GM18520 (cell line): ENCODE measurements at regions not wholly inside any gene's neighbourhood (a gene's known extent, or its start where the extent isn't known, plus 50 kb on each side); places are given as distances from the start of the nearest gene placed in this dataset.

Source experiments
- ATAC-seq: cut with Tn5 transposase; IDR thresholded peaks from one replicate; pipeline ENCODE4 v1.9.1; 2021; ENCODE audit not compliant: unreplicated experiment

DNA sequence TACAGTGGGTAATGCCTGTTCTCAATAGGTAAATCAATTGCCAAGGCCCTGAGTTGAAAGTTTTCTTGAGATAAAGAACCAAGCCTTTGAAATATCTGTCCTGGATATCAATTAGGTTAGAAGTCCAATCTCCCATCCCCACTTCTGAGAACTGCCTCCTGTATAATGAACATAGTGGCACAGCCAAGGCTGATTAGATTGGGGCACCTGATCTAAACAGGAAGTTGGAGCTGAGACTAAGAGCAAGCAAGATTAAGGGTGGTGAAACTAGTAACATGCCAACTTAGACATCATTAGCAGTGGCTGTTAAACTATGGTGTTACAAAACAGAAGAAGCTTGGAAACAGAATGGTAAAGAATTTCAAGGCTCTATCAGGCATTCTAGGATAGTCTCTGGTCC is 137.7 kb upstream of the TMEM108 start:
- ATAC-seq: no peak

DNA sequence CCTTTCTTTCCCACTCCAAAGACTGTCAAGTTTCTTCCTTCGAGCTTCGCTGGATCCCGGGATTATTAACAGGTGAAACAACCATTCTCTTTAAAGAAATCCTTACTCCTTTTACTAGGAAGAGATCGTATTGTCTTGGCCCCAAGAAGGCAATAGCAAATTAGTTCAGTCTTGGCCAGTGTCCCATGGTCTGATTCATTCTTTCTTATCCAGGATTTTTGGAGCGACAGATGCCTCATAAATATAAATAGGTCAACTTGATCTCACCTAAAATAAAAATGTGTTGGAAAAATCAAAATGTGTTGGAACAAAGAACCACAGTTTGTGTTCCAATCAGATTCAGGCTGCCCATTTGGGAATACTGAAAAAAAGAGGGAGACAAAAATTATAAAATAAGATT is 140.1 kb upstream of the TMEM108 start:
- ATAC-seq: no peak

DNA sequence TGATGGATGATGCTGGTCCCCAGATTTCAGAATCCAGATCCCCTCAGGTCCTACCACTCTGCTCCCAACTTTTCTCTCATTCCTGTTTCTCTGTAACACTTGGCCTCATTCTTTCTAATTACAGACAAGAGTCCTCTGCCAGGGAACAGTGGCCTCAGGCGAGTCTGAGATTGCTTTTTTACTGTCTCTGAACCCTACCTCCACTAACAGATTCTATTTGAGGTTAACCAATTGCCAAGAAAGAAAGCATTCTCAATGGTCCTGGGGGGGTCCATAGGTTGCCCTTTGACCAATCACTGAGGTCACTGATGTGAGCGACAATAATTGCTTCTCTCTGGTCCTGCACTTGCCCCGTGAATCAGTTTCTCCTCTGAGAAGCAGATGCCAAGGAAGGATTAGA is 145.2 kb upstream of the TMEM108 start:
- no peak for ATAC-seq

DNA sequence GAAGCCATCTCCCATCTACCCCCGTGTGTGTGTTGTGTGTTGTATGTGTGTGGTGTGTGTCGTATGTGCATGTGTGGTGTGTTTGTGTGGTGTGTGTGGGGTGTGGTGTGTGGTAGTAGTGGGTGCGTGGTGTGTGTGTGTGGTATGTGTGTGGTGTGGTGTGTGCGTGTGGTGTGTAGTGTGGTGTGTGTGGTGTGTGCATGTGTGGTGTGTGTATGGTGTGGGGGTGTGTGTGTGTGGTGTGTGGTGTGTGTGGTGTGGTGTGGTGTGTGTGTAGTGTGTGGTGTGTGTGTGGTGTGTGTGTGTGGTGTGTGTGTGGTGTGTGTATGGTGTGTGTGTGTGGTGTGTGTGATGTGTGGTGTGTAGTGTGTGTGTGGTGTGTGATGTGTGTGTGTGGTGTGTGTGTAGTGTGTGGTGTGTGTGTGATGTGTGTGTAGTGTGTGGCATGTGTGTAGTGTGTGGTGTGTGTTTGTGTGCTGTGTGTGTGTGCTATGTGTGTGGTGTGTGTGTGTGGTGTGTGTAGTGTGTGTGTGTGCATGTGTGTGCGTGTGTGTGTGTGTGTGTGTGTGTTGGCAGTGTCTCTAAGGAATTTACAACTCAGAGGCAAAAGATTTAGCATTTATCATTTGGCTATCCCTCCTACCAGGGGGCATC is 156.3 kb upstream of the TMEM108 start:
- no peak for ATAC-seq

DNA sequence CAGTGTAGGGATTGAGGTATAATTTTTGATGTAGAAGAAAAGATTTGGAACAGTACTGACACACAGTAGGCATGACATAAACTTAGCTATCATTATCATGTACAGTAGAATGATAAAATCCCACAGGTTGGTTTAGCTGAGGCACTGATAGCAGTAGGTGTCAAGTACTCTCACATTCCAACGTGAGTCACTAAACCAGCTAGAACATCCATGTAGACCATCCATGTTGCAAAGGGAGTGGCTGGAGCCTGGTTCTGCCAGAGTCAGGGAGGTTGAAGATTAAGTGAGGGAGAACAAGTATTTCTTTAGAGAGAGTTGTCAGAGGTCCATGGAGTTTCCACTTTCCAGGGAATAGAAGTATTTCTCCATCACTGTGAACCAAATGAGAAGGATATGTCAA is 157.2 kb upstream of the TMEM108 start:
- no peak for ATAC-seq

DNA sequence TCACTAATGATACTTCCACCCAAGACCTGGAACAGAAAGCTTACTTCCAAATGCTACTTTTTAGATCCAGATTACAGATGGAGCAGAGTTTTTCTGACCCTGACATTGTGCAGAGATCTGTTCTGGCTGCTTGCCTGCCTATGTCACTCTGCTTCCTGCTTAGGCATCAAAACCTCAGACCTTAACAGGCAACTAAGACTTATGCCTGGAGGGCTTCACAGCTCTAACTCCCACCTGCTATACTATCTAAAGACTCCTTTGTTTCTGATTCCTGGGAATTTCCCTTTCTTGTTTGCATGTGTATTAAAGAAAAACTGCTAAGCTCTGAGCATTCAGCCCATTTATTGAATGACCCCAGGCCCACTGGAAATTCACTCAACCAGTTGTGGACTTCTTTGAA is 157.4 kb upstream of the NPHP3 start:
- no peak for ATAC-seq

DNA sequence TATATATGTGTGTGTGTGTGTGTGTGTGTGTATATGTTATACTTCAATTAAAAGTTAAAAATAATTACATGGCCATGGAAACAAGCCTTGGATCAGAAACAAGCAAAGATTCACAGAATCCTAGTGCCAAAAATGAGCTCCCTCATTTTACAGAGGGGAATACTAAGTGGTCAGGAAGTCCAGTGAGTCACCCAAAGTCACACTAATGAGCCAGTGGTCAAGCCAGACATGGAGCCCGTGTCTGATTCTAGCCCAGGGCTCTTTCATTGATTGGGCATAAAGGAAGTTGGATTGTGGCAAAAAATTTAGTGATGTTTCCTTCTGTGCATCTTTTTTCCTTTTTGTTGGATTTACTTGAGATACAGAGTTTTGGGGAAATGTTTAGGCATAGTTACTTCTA is 152.5 kb upstream of the NPHP3 start:
- no peak for ATAC-seq

DNA sequence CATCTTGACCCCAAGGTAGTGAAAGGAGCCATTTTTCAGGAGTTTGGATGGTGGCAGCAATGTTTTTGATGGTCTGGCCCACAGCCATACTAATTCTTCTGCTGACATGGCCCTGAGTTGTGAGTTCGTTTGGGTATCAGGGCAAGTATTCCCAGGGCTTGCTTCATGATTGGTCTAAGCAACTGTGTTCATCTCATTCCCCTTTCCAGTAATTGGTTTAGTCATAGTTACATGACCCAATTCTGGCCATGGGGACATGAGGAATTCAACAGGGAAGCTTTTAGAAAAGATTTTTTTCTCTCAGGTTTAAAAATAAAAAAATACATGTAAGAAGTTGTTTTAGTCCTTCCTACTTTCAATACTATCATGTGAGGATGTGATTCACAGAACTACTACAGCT is 150.5 kb upstream of the NPHP3 start:
- ATAC-seq: no peak

DNA sequence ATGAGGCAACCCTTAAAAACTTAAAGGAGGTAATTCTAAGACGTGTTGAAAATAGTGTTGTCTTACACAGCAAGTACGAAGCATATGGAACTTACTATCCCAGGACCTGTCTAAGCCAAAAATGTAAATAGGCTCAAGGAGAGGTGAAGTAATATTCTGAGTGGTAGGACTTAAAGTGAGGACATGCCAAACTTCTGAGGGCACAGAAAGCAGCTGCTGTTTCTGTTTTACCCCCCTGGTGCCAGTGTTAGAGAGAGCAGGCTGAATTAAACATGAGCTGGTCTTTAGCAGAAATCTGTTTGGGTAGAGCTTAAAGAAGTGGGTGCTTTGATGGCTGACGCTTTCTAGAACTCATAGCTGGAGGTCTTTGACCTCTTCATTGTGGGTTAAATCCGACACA is 149.7 kb upstream of the NPHP3 start:
- ATAC-seq: no peak

DNA sequence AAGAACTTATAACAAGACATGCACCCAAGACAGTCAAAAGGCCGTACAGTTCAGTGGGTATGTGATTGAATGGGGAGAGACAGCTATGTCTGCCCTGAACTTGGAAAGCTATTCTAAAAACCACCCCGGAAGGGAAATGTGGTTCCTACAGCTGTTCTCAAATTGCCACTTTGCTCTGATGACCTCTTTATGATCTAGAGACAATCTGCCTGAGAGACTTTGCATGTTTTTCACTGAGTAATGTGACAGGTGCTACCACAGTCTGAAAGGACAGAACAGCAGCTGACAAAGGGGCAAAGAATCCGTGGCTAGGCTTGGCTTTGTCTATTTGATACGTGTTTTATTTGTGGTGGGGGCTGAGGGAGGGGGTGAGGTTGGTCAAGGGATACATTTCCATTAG is 148.3 kb upstream of the NPHP3 start:
- ATAC-seq: no peak

DNA sequence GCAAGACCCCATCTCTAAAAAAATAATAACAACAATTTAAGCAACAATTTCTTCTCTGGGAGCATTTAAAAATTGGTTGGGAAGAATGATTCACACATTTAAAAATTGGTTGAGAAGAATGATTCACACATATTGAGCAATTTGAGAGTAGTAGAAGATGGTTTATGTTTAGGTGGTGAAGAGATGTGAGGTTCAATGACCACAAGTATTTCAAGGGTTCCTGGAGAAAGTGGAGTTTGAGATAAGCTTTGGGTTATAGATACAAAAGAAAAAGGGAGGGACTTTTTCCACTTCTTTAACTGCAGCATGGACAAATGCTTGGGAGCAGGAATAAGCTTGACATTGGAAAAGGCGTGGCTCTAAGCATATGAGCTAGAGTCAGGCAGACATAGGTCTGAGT is 145.7 kb upstream of the NPHP3 start:
- no peak for ATAC-seq

DNA sequence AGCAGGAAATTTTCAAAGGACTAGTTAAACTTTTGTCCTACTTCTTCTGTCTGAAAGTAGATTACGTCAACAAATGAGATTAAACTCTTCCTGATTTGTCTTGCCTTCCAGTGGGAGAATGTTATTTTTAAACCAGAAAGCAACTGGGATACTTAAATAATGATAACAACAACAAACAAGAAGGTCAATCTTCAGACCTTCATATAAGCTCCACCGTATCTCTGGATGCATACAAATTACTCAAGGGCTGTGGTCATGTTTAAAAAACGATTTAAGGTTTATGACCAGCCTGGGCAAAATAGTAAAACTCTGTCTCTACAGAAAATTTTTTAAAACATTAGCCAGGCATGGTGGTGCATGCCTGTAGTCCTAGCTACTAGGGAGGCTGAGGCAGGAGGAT is 145.3 kb upstream of the NPHP3 start:
- ATAC-seq: no peak

DNA sequence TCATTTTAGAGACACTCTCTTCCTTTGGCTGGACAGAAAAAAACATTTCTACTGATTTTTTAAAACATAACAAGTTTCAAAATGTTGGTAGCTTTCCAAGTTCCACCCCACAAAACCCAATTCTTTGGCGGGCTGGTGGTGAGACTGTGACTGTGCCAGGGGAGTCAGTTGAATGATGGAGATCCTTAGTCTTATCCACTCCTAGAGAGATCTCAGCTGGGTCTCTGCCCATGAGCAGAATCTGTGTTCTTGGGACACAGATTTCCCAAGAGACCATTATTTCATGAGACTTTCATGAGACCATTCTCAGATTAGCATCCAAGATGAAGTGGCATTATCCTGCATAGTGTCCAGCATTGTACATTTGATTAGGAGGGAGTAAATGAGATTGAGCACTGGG is 135.1 kb upstream of the NPHP3 start:
- ATAC-seq: no peak

DNA sequence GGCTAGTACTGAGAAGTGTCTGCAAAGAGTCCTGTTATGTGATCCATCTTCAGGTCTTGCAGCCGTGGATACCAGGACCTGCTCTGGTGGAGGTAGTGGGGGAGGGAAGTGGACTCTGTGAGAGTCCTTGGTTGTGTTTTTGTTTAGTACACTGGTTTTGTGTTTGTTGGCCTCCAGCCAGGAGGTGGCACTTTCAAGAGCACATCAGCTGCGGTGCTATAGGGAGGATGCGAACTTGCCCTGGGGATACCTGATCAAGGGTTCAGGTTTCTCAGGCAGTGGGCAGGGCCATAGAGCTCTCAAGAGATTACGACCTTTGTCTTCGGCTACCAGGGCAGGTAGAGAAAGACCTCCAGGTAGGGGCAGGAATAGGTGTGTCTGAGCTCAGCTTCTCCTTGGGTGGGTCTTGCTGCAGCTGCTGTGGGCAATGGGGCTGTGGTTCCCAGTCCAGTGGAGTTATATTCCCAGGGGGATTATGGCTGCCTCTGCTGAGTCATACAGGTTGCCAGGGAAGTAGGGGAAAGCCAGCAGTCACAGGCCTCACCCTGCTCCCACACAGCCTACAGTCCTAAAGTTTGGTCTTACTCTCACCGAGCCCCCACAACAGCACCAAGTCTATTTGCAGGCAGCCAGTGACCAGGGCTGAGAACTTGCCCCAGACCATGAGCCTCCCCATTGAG is 132.8 kb upstream of the NPHP3 start:
- ATAC-seq: no peak

DNA sequence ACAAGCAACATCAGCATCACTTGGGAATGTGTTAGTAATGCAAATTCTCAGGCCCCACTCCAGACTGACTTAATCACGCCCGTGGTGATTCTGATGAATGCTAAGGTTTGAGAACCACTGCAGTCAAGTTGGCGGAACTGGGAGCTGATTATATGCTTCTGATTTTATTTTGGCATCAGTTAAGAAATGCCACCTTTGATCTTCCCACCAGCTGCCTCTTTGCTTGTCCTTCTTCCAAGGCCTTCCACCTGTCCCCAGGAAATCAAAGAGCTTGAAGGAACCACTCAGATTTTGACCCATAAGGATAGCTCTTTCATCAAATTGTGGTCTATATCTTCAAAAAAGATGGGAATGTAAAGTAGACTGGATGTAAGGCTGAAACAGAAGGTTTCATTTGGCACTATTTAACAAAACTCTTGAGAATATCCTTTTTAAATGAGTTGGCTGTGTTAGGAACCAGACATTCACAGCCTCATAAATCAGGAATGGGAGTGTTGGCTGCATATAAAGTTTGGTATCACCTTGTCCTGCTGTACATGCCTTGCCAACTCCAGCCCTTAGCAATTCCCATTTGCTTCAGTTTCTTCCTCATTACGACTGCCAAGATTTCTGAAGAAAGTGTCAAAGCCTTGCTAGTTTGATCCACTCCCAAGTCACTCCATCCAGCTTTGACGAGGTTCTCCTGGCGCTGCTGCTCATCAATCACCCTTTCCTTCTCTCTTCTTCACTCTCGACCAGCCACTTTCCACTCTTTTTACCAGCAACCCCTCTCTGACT is 125.8 kb upstream of the NPHP3 start:
- ATAC-seq: no peak

DNA sequence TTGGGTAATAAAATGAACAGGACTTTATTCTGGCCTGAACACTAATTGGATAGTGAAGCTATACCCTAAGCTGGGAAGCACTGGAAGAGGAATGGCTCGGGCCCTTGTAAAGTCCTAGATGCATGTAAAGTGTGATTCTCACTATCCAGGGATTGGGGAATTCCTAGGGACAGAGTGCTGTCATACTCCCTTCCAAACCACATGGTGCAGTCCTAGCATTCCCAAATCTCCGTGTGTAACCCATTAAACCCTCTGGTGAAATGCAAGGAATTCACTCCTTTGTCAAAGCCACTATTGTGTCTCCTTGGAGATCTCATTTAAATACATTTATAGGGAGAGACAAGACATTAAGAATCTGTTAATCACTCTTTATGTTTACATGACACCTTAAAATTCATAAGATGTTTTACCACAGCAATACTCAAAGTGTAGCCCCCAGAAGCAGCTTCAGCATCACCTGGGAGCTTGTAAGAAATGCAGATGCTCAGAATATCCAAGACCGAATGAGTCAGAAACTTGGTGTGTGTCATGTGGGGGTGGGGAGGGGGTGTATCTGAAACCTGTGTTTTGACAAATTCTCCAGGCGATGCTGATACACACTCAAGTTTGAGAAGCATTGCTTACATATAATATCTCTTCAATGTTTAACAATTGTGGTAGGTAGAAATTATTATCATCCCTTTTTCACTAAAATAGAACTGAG is 121.8 kb upstream of the NPHP3 start:
- ATAC-seq: no peak

DNA sequence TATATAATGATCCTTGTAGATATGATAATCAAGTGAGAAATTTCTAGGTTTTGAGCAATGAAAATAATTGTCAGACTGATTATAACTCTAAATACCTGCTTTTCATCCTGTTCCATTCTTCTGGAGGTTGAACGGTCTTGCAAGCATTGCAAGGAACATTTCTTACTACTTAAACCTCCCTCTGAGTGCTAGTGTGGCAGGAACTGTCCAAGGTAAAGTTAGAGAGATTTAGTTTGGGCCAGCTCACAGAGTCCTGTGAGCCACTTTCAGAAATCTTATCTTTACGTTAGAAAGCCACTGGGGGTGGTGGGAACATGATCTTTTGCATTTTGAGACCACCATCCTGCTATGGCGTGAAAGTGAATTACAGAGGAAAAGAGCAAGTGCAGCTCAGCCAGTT is 121.1 kb upstream of the NPHP3 start:
- ATAC-seq: no peak

DNA sequence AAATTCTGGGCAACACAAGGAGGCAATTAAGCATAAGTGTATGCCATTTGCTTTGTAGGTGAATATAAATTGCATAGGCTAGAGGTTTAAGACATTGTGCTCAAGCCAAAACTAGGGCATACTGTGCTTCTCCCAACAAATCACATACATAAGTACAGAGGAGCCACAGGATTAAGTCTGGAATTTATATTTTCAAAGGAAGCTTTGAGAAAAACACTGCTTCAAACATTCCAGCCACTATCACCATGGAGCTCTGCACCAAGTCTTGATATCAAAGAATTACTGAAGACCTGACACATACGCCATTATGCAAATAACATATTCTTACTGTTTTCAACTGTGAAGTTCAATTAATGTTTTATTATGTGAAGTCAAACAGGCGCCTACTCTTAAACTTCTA is 119.4 kb upstream of the NPHP3 start:
- no peak for ATAC-seq

DNA sequence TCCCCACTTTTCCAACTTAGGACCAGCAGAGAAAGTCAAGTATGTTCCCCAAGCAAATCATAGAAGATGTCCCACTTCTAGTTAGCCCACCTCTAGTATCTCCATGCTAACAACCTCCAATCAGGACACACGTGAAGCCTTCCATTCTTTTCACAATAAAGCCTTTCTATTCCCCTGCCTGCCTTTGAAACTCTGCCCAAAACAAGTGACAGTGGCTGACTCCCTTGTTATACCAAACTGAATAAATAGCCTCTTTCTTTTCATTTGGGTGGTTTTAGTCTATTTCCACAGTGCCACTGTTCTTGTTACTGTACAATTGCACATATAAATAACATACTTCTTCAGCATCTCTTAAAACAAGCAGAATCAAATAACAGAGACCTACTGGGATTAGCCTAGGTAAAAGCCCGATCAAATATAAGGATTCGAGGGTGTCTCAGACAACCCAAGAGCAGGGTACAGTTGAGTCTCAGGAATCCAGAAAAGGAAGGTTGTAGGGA is 118.0 kb upstream of the NPHP3 start:
- no peak for ATAC-seq

DNA sequence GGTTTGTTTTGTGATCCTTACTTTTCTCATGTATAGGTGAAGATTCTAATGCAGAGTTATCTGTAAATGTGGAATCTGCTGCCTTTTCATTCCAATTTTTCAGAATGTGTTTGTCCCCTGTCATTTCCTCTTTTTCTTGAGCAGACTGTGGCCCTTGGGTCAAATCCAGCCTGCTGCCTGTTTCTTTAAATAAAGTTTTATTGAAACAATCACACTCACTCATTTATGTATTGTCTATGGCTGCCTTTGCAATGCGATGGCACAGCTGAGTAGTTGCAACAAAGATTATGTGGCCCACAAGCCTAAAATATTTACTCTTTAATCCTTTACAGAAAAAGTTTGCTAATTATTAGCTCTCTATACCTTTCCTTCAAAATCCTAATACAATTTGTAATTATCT is 116.3 kb upstream of the NPHP3 start:
- no peak for ATAC-seq

DNA sequence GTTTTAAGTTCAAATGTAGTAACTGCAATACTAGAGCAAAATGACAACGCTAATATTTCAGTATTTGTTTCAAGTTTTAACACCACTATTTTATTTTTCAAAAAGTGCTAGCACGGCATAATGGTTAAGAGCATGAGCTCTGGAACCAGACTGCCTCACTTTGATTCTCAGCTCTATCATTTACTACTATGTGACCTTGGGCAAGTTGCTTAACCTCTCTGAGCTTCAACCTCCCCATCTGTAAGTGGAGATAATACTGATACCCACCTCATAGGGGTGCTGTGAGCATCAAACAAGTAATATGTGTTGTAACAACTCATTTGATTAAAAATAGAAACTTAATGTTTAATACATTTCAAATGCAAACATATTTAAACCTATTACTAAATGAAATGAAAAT is 115.4 kb upstream of the NPHP3 start:
- ATAC-seq: no peak

DNA sequence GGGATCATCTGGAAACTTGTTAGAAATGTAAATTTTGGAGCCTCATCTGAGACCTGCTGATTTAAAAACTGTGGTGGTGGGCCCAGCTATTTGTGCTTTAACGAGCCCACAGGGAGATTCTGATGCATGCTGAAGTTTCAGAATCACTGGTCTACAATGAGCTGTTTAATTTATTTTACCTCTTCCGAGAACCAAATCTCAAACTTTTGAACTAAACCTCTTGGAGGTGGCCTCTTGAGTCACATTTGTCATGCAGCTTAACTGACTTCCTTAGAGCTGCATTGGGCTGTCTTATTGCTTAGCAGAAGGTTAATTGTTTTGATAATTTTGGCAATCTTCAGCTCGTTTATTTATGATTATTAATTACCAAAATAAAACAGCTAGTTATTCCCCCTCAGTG is 112.1 kb upstream of the NPHP3 start:
- no peak for ATAC-seq
